Ectodermal cell (in vitro differentiated cells): ENCODE measurements at regions not wholly inside any gene's neighbourhood (a gene's known extent, or its start where the extent isn't known, plus 50 kb on each side); places are given as distances from the start of the nearest gene placed in this dataset.

ENCODE experiments used
- H3K27ac ChIP-seq: 2 replicates; pipeline ENCODE4 v1.7.0; 2013; ENCODE audit warnings: mild to moderate bottlenecking, low read depth, low read length; ENCODE audit not compliant: insufficient read depth, poor library complexity, severe bottlenecking
- H3K27me3 ChIP-seq: 2 replicates; pipeline ENCODE4 v1.7.0; 2013; ENCODE audit warnings: mild to moderate bottlenecking, low read length; ENCODE audit not compliant: insufficient read depth, control insufficient read depth, poor library complexity, severe bottlenecking
- H3K36me3 ChIP-seq: one replicate; pipeline ENCODE4 v1.7.0; 2013; ENCODE audit warnings: low read length; ENCODE audit not compliant: control insufficient read depth, insufficient read depth
- H3K4me1 ChIP-seq: one replicate; pipeline ENCODE4 v1.7.0; 2013; ENCODE audit warnings: low read length; ENCODE audit not compliant: control insufficient read depth, insufficient read depth
- H3K4me3 ChIP-seq: 2 replicates; pipeline ENCODE4 v1.7.0; 2013; ENCODE audit warnings: low read depth, low read length, control low read depth; ENCODE audit not compliant: insufficient read depth
- H3K9me3 ChIP-seq: 2 replicates; pipeline ENCODE4 v1.7.0; 2013; ENCODE audit warnings: mild to moderate bottlenecking, low read length, moderate library complexity; ENCODE audit not compliant: control insufficient read depth
- WGBS, 2 experiments: methylation state at CpG; one replicate each; pipeline ENCODE4 v1.1.7; 2013; ENCODE audit warnings: missing lambda C conversion rate in 2 of 2; 5-methylcytosine and 5-hydroxymethylcytosine counted together

DNA sequence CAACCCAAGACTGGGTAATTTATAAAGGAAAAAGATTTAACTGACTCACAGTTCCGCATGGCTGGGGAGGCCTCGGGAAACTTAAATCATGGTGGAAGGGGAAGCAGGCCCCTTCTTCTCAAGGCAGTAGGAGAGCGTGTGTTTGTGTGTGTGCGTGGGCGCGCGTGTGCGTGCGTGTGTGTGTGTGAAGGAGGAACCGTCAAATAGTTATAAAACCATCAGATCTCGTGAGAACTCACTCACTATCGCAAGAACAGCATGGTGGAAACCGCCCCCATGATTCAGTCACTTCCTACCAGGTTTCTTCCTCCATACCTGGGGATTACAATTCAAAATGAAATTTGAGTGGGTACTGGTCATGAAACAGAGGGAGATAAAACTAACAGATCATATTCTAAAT is 220.1 kb upstream of the EYS start:
- H3K36me3 ChIP-seq: no peaks in the 10 kb centered on the region
- H3K4me1 ChIP-seq: no peaks in the 10 kb centered on the region
- H3K9me3 ChIP-seq: no peaks in the 10 kb centered on the region
- no peak overlapping the region for H3K27ac ChIP-seq
- H3K27me3 ChIP-seq: no peaks in the 10 kb centered on the region
- H3K4me3 ChIP-seq: no peak overlapping the region
- whole genome bisulfite sequencing, 2 experiments: 92 to 94% methylated on average over 12 to 13 of the region's 13 CpGs

DNA sequence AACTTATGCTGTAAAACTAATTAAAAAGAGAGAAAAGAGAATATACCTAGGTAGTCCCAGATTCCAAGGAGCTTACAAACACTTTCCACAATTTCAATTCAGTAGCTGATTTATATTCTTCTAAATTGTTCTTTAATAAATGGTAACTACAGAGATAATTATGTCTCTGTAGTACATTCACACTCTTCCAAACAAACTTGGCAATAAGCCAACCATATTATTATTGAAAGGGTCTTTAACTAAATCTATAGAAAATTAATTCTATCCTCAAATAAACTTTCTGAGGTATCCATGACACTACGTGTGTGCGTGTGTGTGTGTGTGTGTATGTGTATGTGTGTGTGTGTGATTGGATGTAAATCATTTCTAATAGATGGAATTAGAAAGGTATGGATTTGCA is 217.4 kb upstream of the EYS start:
- no peaks in the 10 kb centered on the region for H3K4me1 ChIP-seq
- H3K36me3 ChIP-seq: no peaks in the 10 kb centered on the region
- H3K27ac ChIP-seq: no peak overlapping the region
- no peaks in the 10 kb centered on the region for H3K27me3 ChIP-seq
- no peak overlapping the region for H3K4me3 ChIP-seq
- no peaks in the 10 kb centered on the region for H3K9me3 ChIP-seq
- 93% methylated on average over 2 of the region's 2 CpGs; no CpG with 5 or more reads in 1 of the 2 experiments for WGBS, 2 experiments

DNA sequence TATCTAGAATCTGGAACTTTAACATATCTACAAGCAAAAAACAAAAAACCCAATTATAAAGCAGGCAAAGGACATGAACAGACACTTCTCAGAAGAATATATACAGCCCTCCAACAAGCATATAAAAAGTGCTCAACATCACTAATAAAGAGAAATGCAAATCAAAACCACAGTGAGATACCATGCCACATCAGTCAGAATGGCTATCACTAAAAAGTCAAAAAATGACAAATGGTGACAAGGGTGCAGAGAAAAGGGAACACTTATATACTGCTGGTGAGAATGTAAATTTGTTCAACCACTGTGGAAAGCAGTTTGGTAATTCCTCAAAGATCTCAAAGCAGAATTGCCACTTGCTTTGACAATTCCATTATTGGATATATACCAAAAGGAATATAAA is 215.0 kb upstream of the EYS start:
- H3K27me3 ChIP-seq: no peaks in the 10 kb centered on the region

DNA sequence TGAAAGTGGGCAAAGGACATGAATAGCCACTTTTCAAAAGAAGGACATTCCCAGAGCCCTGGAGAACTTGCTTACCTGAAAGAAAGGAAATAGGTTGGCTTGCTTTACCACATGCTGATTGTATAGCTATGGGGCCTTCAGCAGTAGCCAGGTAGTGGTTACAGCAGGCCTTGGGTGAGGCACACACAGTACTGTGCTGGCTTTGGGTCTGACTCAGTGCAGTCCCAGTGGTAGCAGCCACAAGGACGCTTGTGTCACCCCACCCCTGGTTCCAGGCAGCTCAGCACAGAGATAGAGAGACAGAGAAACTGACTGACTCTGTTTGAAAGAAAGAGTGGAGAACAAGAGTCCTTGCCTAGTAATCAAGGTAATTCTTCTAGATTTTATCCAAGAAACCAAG is 201.0 kb upstream of the EYS start:
- Histone ChIP-seq H3K9me3 (no peaks in the 10 kb centered on the region), H3K4me1 (no peaks in the 10 kb centered on the region), H3K27ac (no peak overlapping the region), H3K4me3 (no peak overlapping the region), H3K36me3 (no peaks in the 10 kb centered on the region), H3K27me3 (no peaks in the 10 kb centered on the region)
- 85 to 88% methylated on average over 1 of the region's 1 CpG for WGBS, 2 experiments

More for the DNA sequence above, 215.0 kb upstream of the EYS start:
- Histone ChIP-seq H3K4me1 (no peaks in the 10 kb centered on the region), H3K4me3 (no peak overlapping the region), H3K9me3 (no peaks in the 10 kb centered on the region), H3K27ac (no peak overlapping the region), H3K36me3 (no peaks in the 10 kb centered on the region)

DNA sequence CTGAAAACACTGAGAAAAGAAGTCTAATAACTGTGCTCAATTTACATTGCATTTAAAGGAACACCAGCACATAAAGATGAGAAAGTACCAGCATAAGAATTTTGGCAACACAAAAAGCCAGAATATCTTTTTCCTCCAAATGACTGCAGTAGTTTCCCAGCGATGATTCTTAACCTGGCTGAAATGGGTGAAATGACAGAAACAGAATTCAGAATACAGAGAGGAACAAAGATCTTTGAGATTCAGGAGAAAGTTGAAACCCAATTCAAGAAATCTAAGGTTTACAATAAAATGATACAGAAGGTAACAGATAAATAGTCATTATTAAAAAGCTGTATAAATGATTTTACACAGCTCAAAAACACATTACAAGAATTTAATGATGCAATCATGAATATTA is 197.0 kb upstream of the EYS start:
- WGBS, 2 experiments: 83 to 100% methylated on average over 1 of the region's 1 CpG
- no peaks in the 10 kb centered on the region for H3K9me3 ChIP-seq

DNA sequence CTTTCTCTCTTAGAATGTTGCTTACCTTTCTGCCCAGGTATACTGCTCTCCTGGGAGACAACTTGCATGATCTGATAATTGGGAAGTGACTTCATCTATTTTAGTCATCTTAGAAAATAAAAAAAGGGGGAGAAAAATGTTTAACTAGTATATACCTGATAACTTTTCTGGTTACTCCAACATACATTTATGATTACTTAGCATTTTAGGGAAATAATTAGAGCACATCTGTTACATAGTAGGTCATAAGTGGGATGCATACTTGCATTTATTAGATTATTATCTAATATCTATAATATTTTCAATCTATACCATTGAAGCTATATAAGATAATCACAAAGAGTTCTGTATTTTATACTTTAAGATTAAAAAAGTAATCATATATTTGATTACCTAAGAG is 193.9 kb upstream of the EYS start:
- Histone ChIP-seq H3K9me3 (no peaks in the 10 kb centered on the region), H3K4me3 (no peak overlapping the region)

More for the DNA sequence above, 197.0 kb upstream of the EYS start:
- Histone ChIP-seq H3K4me3 (no peak overlapping the region), H3K27ac (no peak overlapping the region), H3K4me1 (no peaks in the 10 kb centered on the region), H3K27me3 (no peaks in the 10 kb centered on the region), H3K36me3 (no peaks in the 10 kb centered on the region)

DNA sequence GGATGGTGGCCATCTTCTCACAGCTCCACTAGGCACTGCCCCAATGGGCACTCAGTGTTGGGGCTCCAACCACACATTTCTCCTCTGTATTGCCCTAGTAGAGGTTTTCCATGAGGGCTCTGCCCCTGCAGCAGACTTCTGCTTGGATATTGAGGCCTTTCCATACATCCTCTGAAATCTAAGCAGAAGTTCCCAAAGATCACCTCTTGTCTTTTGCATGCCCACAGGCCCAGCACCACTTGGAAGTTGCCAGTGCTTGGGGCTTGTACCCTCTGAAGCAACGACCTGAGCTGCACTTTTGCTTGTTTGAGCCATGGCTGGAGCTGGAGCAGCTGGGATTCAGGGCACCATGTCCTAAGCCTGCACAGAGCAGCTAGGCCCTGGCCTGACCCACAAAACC is 189.1 kb upstream of the EYS start:
- H3K9me3 ChIP-seq: no peaks in the 10 kb centered on the region
- H3K4me3 ChIP-seq: no peak overlapping the region
- no peaks in the 10 kb centered on the region for H3K27me3 ChIP-seq
- no peaks in the 10 kb centered on the region for H3K36me3 ChIP-seq
- WGBS, 2 experiments: 0% methylated on average over 1 of the region's 1 CpG
- no peaks in the 10 kb centered on the region for H3K4me1 ChIP-seq
- H3K27ac ChIP-seq: no peak overlapping the region

More for the DNA sequence above, 193.9 kb upstream of the EYS start:
- Histone ChIP-seq H3K27ac (no peak overlapping the region), H3K4me1 (no peaks in the 10 kb centered on the region), H3K27me3 (no peaks in the 10 kb centered on the region), H3K36me3 (no peaks in the 10 kb centered on the region)

DNA sequence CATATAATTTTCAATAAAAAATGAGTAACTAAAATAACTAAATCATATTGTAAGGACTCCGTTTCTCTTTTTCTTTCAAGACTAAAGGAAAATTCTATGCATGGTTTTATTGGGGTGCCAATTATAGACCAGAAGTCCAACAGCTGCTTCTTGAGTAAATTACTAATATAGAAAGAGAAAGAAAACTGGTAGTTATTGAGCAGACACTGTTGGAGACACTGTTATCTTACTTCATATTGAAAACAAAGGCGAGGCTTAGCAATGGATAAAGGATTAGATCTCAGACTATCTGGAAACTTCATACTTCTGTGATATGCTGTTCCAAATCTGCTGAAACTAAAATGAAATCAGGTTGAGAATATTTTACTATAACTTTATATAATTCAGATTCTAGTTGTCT is 169.6 kb upstream of the EYS start:
- Histone ChIP-seq H3K27me3 (no peaks in the 10 kb centered on the region), H3K9me3 (no peaks in the 10 kb centered on the region), H3K4me1 (no peaks in the 10 kb centered on the region), H3K36me3 (no peaks in the 10 kb centered on the region), H3K4me3 (no peak overlapping the region), H3K27ac (no peak overlapping the region)
- 94% methylated on average over 2 of the region's 2 CpGs; no CpG with 5 or more reads in 1 of the 2 experiments for WGBS, 2 experiments

DNA sequence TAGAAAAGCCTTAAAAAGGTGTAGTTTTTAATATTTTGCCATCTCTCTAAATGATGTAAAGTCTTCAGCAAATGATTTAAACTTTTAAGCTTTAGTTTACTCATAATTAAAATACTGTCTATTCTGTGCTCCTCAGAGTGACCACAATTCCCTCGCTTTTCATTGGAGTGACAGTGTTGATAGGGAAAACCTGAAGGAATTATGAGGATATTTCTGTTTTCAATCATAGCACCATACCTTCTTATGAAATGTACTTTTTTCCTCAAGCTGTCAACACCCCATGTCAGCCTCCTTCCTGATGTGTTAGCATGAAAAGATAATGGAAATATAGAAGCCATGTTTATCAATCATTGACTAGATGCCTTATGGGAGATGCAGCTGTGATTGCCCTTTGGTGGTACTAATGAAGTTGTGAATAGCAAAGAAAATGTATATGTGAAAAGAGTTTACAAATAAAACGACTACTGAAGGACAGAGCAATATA is 145.4 kb upstream of the EYS start:
- Histone ChIP-seq H3K27me3 (no peaks in the 10 kb centered on the region), H3K4me1 (no peaks in the 10 kb centered on the region), H3K27ac (no peak overlapping the region), H3K4me3 (no peak overlapping the region), H3K9me3 (no peaks in the 10 kb centered on the region), H3K36me3 (no peaks in the 10 kb centered on the region)
- WGBS, 2 experiments: 100% methylated on average over 1 of the region's 2 CpGs; no CpG with 5 or more reads in 1 of the 2 experiments

DNA sequence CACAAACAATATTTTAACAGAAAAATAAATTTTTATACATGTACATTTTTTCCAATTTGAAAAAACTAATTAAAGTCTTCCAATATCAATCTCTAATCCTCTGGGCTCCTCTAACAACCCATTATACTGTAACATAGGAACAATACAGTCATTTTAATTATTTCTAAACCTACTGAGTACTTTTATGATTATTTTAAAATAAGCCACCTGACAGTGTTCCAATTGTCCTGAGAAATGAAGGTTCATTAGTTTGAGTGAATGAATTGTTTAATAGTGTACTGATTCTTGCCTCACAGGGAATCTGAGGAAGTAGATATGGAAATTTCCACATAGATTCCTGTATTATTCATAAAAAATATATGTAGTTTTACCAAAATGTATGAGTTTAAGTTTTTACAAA is 123.1 kb upstream of the EYS start:
- Histone ChIP-seq H3K4me3 (no peak overlapping the region), H3K27me3 (no peaks in the 10 kb centered on the region), H3K36me3 (no peaks in the 10 kb centered on the region), H3K4me1 (no peaks in the 10 kb centered on the region), H3K9me3 (no peaks in the 10 kb centered on the region), H3K27ac (no peak overlapping the region)

DNA sequence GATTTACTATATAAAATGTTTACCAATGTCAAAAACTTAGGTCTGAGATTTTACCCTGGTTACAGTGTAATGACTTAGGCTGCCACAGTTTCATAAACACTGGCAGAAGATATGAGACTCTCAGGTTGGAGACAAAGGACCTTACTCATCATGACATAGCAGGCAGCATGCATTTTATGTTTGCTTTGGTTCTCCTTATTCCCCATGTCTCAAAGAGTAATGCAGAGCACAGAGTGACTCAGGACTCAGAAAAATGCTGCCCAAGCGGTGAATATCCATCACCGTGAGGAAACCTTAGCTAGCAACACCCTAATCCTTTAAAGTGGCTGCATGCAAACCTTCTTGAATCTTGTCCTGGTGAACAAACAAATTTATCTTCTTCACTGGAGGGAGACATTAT is 112.1 kb upstream of the EYS start:
- H3K27ac ChIP-seq: no peak overlapping the region
- H3K9me3 ChIP-seq: no peaks in the 10 kb centered on the region
- H3K4me1 ChIP-seq: no peaks in the 10 kb centered on the region
- H3K4me3 ChIP-seq: no peak overlapping the region
- no peaks in the 10 kb centered on the region for H3K36me3 ChIP-seq
- 92 to 93% methylated on average over 2 of the region's 2 CpGs for WGBS, 2 experiments
- no peaks in the 10 kb centered on the region for H3K27me3 ChIP-seq
